Activated effector memory CD4-positive, alpha-beta T cell treated with anti-CD3 and anti-CD28 coated beads, Interleukin-2, amount 50 U/mL, for 16 hours (primary cell): ENCODE measurements at regions not wholly inside any gene's neighbourhood (a gene's known extent, or its start where the extent isn't known, plus 50 kb on each side); places are given as distances from the start of the nearest gene placed in this dataset.
A peak's percentile ranks its signal among the peaks of the same experiment; 100 is the strongest.
"Not testable (repeated sequence)": the region's sequence is repeated elsewhere in the genome, so short reads cannot be mapped to it uniquely, and the experiment has no call there.

Experiments
- DNase-seq: peaks from one replicate; pipeline ENCODE4 v3.0.0-alpha.2; 2020

GRCh38 chr13:33676045-33676989 lies 141.6 kb upstream of the RFC3 start:
- peak; percentile 66 for DNase-seq

DNA sequence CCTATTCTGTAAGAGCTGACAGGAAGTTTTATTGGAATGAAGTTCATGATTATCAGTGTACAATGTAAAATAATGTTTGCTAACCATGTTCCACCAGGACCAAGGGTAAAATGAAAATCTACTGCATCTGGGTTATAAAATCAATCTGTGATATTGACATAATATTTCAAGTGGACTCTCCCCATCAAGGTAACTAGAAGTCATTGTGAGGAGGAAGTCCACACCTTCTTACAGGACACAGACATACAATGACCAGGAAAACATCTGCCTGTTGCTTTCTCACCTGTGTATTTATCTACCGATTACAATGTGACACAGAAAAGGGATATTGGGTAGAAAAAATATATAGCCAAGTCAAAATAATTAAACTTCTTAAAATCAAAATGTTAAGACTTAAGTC lies 140.7 kb upstream of the RFC3 start:
- no peak for DNase-seq

DNA sequence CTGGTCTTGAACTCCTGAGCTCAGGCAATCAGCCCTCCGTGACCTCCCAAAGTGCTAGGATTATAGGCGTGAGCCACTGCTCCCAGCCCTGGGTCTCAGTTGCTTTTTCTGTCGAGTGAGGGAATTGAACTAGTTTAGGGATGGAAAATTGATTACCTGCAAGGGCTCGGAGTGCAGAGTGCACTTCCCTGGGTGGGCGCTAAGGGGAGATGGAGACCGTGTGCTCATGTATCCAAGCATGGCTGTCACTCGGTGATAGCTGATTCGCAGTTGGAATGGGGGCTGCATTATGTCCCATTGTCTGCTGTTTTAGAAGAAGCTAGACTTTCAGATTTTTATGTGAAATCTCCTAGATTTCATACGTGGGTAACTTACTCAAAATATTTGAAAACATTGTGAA lies 139.9 kb upstream of the RFC3 start:
- no peak for DNase-seq

GRCh38 chr13:33678906-33679657 lies 138.9 kb upstream of the RFC3 start:
- DNase-seq: peak; percentile 93

DNA sequence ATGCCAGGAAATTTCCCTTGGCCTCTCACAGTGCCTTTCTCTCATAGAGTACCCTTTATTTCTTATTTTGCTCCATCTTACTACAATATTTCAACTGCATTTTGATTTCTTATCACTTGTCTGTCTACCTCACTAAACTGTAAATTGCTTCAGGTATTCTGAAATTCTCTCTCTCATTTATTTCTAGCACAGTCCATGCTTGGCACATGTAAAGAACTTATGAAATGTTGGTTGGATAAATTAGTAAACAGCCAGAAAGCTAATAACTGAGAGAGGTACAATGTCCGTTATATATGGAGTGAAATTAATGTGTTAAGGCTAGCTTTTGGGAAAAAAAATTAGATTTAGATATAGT lies 138.3 kb upstream of the RFC3 start:
- DNase-seq: no peak

DNA sequence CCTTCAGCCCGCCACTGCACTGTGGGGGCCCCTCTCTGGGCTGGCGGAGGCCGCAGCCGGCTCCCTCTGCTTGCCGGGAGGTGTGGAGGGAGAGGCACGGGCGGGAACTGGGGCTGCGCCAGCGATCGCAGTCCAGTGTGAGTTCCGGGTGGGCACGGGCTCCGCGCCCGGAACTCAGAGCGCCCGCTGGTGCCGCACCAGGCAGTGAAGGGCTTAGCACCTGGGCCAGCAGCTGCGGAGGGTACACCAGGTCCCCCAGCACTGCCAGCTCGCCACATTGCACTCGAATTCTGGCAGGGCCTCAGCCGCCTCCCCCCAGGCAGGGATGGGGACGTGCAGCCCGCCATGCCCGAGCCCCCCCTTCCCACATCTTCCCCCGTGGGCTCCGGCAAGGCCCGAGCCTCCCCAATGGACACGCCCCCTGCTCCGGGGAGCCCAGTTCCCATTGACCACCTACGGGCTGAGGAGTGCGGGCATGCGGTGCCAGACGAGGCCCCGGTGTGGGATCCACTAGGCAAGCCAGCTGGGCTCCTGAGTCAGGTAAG lies 135.9 kb upstream of the RFC3 start:
- no peak for DNase-seq

DNA sequence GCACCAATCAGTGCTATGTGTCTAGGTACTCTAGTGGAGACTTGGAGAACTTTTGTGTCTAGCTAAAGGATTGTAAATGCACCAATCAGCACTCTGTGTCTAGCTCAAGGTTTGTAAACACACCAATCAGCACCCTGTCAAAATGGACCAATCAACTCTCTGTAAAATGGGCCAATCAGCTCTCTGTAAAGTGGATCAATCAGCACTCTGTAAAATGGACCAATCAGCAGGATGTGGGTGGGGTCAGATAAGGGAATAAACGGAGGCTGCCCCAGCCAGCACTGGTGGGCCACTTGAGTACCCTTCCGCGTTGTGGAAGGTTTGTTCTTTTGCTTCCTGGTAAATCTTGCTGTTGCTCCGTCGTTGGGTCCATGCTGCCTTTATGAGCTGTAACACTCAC lies 135.3 kb upstream of the RFC3 start:
- DNase-seq: not testable (repeated sequence)

DNA sequence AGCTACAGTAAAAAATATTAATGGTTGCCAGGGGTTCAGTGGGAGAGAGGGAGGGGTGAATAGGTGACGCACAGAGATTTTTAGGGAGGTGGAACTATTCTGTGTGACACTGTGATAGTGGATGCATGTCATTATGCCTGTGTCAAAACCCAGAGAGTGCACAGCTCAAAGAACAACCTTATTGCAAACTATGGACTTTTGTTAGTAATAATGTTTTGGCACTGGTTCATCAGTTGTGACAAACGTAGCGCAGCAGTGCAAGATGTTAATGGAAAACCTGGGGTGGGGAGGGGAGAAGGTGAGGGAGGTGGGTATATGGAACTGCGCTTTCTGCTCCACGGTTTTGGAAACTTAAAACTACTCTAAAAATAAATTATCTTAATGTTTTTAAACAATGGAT lies 134.6 kb upstream of the RFC3 start:
- DNase-seq: no peak

- DNase-seq: no peak
Measured at GRCh38 chr13:33684874-33685273, 133.1 kb upstream of the RFC3 start.

GRCh38 chr13:33686772-33687480 lies 131.0 kb upstream of the RFC3 start:
- no peak for DNase-seq

DNA sequence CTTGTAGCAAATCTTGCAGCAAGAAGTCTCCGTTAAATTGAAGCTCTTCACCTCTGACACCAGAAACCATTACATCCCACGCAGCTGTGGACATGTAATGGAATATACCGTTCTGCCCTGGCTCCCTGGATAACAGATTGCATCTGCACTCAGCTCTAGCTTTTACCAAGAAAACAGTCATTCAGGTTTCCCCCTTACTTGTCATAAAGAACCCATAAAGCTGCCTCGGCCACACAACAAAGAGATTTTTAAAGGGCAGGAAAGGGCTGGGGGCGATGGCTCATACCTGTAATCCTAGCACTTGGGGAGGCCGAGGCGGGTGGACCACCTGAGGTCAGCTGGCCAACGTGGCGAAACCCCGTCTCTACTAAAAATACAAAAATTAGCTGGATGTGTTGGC lies 127.6 kb upstream of the RFC3 start:
- DNase-seq: no peak

DNA sequence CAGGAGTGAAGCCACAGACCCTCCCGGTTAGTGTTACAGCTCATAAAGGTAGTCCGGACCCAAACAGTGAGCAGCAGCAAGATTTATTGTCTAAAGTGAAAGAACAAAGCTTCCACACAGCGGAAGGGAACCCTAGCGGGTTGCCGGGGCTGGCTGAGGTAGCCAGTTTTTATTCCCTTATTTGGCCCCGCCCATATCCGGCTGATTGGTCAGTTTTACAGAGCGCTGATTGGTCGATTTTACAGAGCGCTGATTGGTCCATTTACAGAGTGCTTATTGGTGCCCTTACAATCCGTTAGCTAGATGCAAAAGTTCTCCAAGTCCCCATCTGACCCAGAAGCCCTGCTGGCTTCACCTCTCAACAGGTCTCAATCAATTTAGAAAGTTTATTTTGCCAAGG lies 126.0 kb upstream of the RFC3 start:
- no peak for DNase-seq

DNA sequence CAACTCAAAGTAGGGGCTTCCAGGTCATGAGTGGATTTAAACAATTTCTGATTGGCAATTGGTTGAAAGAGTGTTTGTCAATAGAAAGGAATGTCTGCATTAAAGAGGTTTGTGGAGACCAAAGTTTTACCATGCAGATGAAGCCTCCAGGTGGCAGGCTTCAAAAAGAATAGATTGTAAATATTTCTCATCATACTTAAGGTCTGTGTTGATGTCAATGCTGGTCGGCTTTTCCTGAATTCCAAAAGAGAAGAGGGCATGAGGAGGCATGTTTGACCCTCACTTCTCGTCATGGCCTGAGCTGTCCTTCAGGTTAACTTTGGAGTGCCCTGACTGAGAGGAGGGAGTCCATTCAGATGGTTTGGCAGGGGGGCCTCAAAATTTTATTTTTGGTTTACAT lies 125.4 kb upstream of the RFC3 start:
- DNase-seq: no peak

DNA sequence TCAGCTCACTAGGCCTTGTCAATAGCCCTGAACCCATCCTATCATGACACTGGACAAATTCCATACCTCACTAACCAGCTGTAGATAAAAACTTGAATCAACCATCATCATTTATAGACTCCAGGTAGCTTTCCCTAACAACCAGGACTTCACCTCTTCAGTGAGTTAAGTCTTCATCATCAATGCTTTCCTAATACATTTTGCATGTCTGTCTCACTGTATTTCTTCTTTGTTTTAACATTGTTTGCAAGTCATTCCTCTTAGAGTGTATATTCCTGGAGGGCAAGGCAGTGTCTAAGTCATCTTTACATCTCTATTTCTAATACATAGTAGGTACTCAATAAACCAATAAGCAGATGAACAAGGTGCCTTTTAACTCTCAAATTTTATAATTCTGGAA lies 123.4 kb upstream of the RFC3 start:
- DNase-seq: no peak

- DNase-seq: no peak
Measured at GRCh38 chr13:33696530-33696929, 121.4 kb upstream of the RFC3 start.

DNA sequence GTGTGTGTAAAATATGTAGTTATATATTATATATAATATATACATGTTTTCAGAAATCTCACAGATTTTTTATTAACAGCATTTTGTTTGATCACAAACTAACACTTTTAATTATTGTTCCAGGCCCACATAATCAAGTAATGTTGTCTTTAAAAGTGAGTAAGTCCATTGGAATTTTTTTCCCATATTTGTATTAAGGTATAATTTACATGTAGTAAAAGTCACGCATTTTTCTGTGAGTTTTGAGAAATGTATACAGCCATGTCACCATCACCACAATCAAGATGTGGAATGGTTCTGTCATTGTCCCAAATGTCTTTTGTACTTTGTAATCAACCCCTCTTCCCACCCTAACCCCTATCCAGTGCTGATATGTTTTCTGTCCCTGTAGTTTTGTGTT lies 120.0 kb upstream of the RFC3 start:
- DNase-seq: no peak

GRCh38 chr13:33707449-33707848 lies 110.5 kb upstream of the RFC3 start:
- DNase-seq: no peak

GRCh38 chr13:33710924-33711323 lies 107.0 kb upstream of the RFC3 start:
- no peak for DNase-seq

DNA sequence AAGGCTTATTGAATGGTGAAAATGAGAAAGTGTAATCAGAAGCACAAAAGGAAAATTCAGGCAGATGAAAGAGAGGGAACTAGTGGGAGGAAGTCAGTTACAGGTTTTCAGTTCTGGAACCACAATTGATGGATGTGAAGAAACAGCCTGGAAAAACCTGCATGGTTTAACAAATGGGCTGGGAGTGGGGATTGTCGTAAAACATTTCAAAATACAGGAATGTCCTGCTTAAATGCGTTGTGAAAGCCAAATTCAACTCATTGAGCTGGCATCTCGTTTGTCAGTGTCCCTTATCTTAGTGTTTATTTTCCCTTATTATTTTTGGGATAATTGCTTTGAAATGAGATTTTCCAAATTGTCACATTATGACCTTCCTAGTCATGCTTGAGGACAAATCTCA lies 106.5 kb upstream of the RFC3 start:
- no peak for DNase-seq

GRCh38 chr13:33717775-33718174 lies 100.2 kb upstream of the RFC3 start:
- no peak for DNase-seq

- DNase-seq: no peak
Measured at GRCh38 chr13:33721724-33722123, 96.2 kb upstream of the RFC3 start.

GRCh38 chr13:33722216-33722915 lies 95.6 kb upstream of the RFC3 start:
- no peak for DNase-seq

GRCh38 chr13:33723365-33723764 lies 94.6 kb upstream of the RFC3 start:
- no peak for DNase-seq
